ENCODE measurements at regions not wholly inside any gene's neighbourhood (a gene's known extent, or its start where the extent isn't known, plus 50 kb on each side); places are given as distances from the start of the nearest gene placed in this dataset.

- no peak overlapping the region for H3K4me2 ChIP-seq
- ChIA-PET CTCF (no interaction called here), POLR2A (no interaction called here)
- no peak overlapping the region for H3K27ac ChIP-seq
- H3K9me3 ChIP-seq: no peaks in the 10 kb centered on the region
- H3K4me1 ChIP-seq: no peaks in the 10 kb centered on the region
- no peak for ATAC-seq
- TF ChIP-seq FOSL2 (IDR thresholded peaks at IDR 0.05) (no peak), FOSL2 (CRISPR knock-in tag; IDR thresholded peaks at IDR 0.05) (no peak), HOXB13 (CRISPR knock-in tag; IDR thresholded peaks at IDR 0.05; ENCODE audit: low read depth) (no peak), ESRRA (IDR thresholded peaks at IDR 0.05; ENCODE audit: borderline replicate concordance, low read length) (no peak), EP300 (IDR thresholded peaks at IDR 0.05) (no peak), E2F6 (IDR thresholded peaks at IDR 0.05; ENCODE audit: borderline replicate concordance, low read depth) (no peak), MAZ (IDR thresholded peaks at IDR 0.05; ENCODE audit: borderline replicate concordance, low read depth, low read length) (no peak), USF2 (IDR thresholded peaks at IDR 0.05) (no peak), EHF (CRISPR knock-in tag; IDR thresholded peaks at IDR 0.05) (no peak), SREBF2 (IDR thresholded peaks at IDR 0.05) (no peak), CHD4 (IDR thresholded peaks at IDR 0.05; ENCODE audit: borderline replicate concordance) (no peak), RCOR1 (IDR thresholded peaks at IDR 0.05; ENCODE audit: low read depth, low read length) (no peak), PBX3 (IDR thresholded peaks at IDR 0.05) (no peak), ZNF302 (CRISPR knock-in tag; IDR thresholded peaks at IDR 0.05) (no peak), PHF8 (IDR thresholded peaks at IDR 0.05; ENCODE audit: borderline replicate concordance, low read depth) (no peak), GATA3 (IDR thresholded peaks at IDR 0.05; ENCODE audit: borderline replicate concordance) (no peak)
- TF ChIP-seq, protein P1, sequence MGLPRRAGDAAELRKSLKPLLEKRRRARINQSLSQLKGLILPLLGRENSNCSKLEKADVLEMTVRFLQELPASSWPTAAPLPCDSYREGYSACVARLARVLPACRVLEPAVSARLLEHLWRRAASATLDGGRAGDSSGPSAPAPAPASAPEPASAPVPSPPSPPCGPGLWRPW (IDR thresholded peaks at IDR 0.05): no peak
- FAIRE-seq: no peak
- no peak for DNase-seq (ENCODE audit: low read depth in 1 of 2, low spot score in 1 of 2)
- H3K4me3 ChIP-seq: no peak overlapping the region
These were observed 178.5 kb upstream of the DEPDC1 start for GRCh38 chr1:68675336-68675735.

GRCh38 chr1:68677684-68678351 lies 180.9 kb upstream of the DEPDC1 start:
- WGBS (ENCODE audit: missing lambda C conversion rate): 0% methylated on average over 1 of the region's 1 CpG
- no peaks in the 10 kb centered on the region for H3K9me3 ChIP-seq
- H3K4me2 ChIP-seq: no peak overlapping the region
- no peak for DNase-seq (ENCODE audit: low read depth in 1 of 2, low spot score in 1 of 2)
- ChIA-PET CTCF (no interaction called here), POLR2A (no interaction called here)
- ATAC-seq: no peak
- FAIRE-seq: no peak
- H3K27ac ChIP-seq: no peak overlapping the region
- no peak overlapping the region for H3K4me3 ChIP-seq
- H3K4me1 ChIP-seq: no peaks in the 10 kb centered on the region
- TF ChIP-seq RCOR1 (IDR thresholded peaks at IDR 0.05; ENCODE audit: low read depth, low read length): no peak
- TF ChIP-seq CHD4 (IDR thresholded peaks at IDR 0.05; ENCODE audit: borderline replicate concordance): no peak
- no peak for TF ChIP-seq RFX5 (IDR thresholded peaks at IDR 0.05)
- no peak for TF ChIP-seq BHLHE40 (IDR thresholded peaks at IDR 0.05; ENCODE audit: low read depth, low read length)
- TF ChIP-seq TFCP2L1 (CRISPR knock-in tag; IDR thresholded peaks at IDR 0.05): no peak
- TF ChIP-seq POLR2A (IDR thresholded peaks at IDR 0.05; ENCODE audit: low read length): no peak
- TF ChIP-seq HOXB13 (CRISPR knock-in tag; IDR thresholded peaks at IDR 0.05; ENCODE audit: low read depth): no peak
- TF ChIP-seq RAD21 (conservative IDR thresholded peaks at IDR 0.05 in 1 of 2, IDR thresholded peaks at IDR 0.05 in 1 of 2): no peak
- TF ChIP-seq, protein P2, sequence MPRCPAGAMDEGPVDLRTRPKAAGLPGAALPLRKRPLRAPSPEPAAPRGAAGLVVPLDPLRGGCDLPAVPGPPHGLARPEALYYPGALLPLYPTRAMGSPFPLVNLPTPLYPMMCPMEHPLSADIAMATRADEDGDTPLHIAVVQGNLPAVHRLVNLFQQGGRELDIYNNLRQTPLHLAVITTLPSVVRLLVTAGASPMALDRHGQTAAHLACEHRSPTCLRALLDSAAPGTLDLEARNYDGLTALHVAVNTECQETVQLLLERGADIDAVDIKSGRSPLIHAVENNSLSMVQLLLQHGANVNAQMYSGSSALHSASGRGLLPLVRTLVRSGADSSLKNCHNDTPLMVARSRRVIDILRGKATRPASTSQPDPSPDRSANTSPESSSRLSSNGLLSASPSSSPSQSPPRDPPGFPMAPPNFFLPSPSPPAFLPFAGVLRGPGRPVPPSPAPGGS (IDR thresholded peaks at IDR 0.05): no peak
- TF ChIP-seq EHF (CRISPR knock-in tag; IDR thresholded peaks at IDR 0.05): no peak
- TF ChIP-seq CBX2 (IDR thresholded peaks at IDR 0.05; ENCODE audit: borderline replicate concordance, low read depth): no peak
- TF ChIP-seq HEYL (CRISPR knock-in tag; IDR thresholded peaks at IDR 0.05): no peak
- TF ChIP-seq, protein P3, sequence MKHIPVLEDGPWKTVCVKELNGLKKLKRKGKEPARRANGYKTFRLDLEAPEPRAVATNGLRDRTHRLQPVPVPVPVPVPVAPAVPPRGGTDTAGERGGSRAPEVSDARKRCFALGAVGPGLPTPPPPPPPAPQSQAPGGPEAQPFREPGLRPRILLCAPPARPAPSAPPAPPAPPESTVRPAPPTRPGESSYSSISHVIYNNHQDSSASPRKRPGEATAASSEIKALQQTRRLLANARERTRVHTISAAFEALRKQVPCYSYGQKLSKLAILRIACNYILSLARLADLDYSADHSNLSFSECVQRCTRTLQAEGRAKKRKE (CRISPR knock-in tag; IDR thresholded peaks at IDR 0.05; ENCODE audit: low read depth): no peak
- TF ChIP-seq, protein P4, sequence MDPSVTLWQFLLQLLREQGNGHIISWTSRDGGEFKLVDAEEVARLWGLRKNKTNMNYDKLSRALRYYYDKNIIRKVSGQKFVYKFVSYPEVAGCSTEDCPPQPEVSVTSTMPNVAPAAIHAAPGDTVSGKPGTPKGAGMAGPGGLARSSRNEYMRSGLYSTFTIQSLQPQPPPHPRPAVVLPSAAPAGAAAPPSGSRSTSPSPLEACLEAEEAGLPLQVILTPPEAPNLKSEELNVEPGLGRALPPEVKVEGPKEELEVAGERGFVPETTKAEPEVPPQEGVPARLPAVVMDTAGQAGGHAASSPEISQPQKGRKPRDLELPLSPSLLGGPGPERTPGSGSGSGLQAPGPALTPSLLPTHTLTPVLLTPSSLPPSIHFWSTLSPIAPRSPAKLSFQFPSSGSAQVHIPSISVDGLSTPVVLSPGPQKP (IDR thresholded peaks at IDR 0.05; ENCODE audit: low read depth, low read length): no peak
- TF ChIP-seq MYC (IDR thresholded peaks at IDR 0.05; ENCODE audit: borderline replicate concordance, low read length): no peak
- no peak for TF ChIP-seq ZFP36 (IDR thresholded peaks at IDR 0.05; ENCODE audit: borderline replicate concordance, partially characterized antibody)

All from A549 (cell line).